Panc1 (cell line): ENCODE measurements at regions not wholly inside any gene's neighbourhood (a gene's known extent, or its start where the extent isn't known, plus 50 kb on each side); places are given as distances from the start of the nearest gene placed in this dataset.
A peak's percentile ranks its signal among the peaks of the same experiment; 100 is the strongest.

Experiments used
- ATAC-seq: fragments of 200-7000 bp; cut with Tn5 transposase; 2 replicates; pipeline ENCODE4 v1.9.1; 2020; ENCODE audit warnings: mild to moderate bottlenecking, moderate library complexity
- BruUV-seq: library from RNA; stranded (reverse); fragments of 400-500 nt; replicated peaks from 2 replicates; lab custom pipeline; 2021; lab: Mats Ljungman, UMichigan
- CTCF ChIA-PET: fragments of 300-600 bp; sonication (Branson Sonifier 250); formaldehyde crosslinking; loops from one replicate; lab custom pipeline; 2022; ENCODE audit warnings: antibody characterized with exemption; lab: Charles Lee
- POLR2A ChIA-PET: fragments of 300-600 bp; sonication (Branson Sonifier 250); formaldehyde crosslinking; loops from one replicate; lab custom pipeline; 2022; ENCODE audit warnings: antibody characterized with exemption; lab: Charles Lee
- DNase-seq: peaks from one replicate; pipeline ENCODE4 v3.0.0-alpha.2; 2010; ENCODE audit warnings: low read depth, low spot score
- H3K27ac ChIP-seq: 2 replicates; pipeline ENCODE4 v1.5.1; 2011; ENCODE audit warnings: mild to moderate bottlenecking, low read length, inconsistent platforms
- H3K27me3 ChIP-seq: fragments of 200-500 bp; sonication (Bioruptor generic); 2 replicates; pipeline ENCODE4 v1.6.0; 2014; ENCODE audit warnings: low read length, inconsistent platforms; ENCODE audit not compliant: control insufficient read depth, insufficient read depth
- H3K36me3 ChIP-seq: fragments of 200-500 bp; sonication (Bioruptor generic); 2 replicates; pipeline ENCODE4 v1.5.1; 2014; ENCODE audit warnings: inconsistent platforms, mild to moderate bottlenecking, low read length, moderate library complexity; ENCODE audit not compliant: control insufficient read depth, insufficient read depth
- H3K4me1 ChIP-seq: 2 replicates; pipeline ENCODE4 v1.5.1; 2011; ENCODE audit warnings: inconsistent platforms, mild to moderate bottlenecking, low read length, moderate library complexity; ENCODE audit not compliant: control insufficient read depth, insufficient read depth
- H3K4me3 ChIP-seq, 2 experiments: 2 replicates each; pipeline ENCODE4 v1.5.1; 2011 to 2012; ENCODE audit warnings: low read depth in 2 of 2, low read length in 2 of 2, mild to moderate bottlenecking in 2 of 2, inconsistent platforms in 1 of 2, moderate library complexity in 1 of 2
- H3K9me3 ChIP-seq: fragments of 200-500 bp; sonication (Bioruptor generic); 2 replicates; pipeline ENCODE4 v1.5.1; 2014; ENCODE audit warnings: low read depth, mild to moderate bottlenecking, inconsistent platforms, low read length, moderate library complexity; ENCODE audit not compliant: control insufficient read depth, insufficient read depth
- POLR2AphosphoS5 ChIP-seq: IDR thresholded peaks from 2 replicates; pipeline ENCODE4 v1.6.1; 2012; ENCODE audit warnings: mild to moderate bottlenecking, low read depth, low read length, moderate library complexity
- SIN3A ChIP-seq: IDR thresholded peaks from 2 replicates; pipeline ENCODE4 v1.6.1; 2012; ENCODE audit warnings: low read depth, mild to moderate bottlenecking, low read length, moderate library complexity, borderline replicate concordance; ENCODE audit not compliant: insufficient read depth
- TCF7L2 ChIP-seq: IDR thresholded peaks from 2 replicates; pipeline ENCODE4 v1.6.1; 2011; ENCODE audit warnings: mild to moderate bottlenecking, low read depth, low read length, inconsistent platforms
- in situ Hi-C: cut with HindIII; loops from 2 replicates; pipeline ENCODE4 v1.10.0; 2016; ENCODE audit warnings: low sequenced_read_pairs, low pct_unique_long_range_greater_than_20kb
- intact Hi-C: fragments of 100-400 bp; cut with micrococcal nuclease; formaldehyde crosslinking; loops from one replicate; pipeline ENCODE4 v1.10.0; 2022; ENCODE audit not compliant: unreplicated experiment
- TF ChIP-seq, protein P1 (sequence below): fragments of 450-650 bp; IDR thresholded peaks from 2 replicates; pipeline ENCODE4 v1.5.1; 2017; ENCODE audit warnings: mild to moderate bottlenecking
- TF ChIP-seq, protein P2 (sequence below), 2 experiments: IDR thresholded peaks; 2 replicates each; pipeline ENCODE4 v1.6.1; 2011 to 2012; ENCODE audit warnings: low read depth in 2 of 2, control low read depth in 1 of 2, low read length in 1 of 2, mild to moderate bottlenecking in 1 of 2, moderate library complexity in 1 of 2; ENCODE audit not compliant: insufficient read depth in 1 of 2

DNA sequence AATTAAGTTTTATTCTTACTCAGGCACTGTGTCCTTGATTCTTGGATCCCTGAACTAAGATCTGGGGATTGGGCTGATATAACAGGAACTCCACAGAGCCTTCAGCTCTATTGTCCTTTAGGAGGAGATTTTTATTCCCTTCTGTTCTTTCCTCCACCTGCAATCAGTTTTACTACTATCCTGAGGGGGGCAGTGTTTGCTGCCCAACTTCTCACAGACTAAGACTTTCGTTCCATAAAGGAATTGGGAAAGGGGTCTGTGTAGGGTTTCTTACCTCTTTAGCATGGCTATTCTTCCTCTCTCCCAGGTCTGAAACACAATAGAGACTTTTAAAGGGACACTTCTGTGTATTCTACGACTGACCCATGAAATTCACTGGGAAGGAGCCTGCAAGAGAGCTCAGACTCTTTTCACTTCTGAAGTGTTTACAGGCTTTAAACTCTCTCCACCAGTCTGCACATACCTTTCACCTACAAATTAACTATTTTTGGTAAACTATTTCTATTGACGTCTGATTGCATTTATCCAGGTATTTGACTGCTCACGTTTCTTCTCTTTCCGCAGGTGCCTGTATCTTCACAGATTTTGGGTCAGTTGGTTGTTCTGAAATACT, 103.3 kb upstream of the DEPDC1 start:
- no TSS peak for BruUV-seq
- no peaks in the 10 kb centered on the region for H3K27me3 ChIP-seq
- ChIA-PET CTCF (no interaction called here), POLR2A (no interaction called here)
- no peak for TF ChIP-seq TCF7L2
- TF ChIP-seq, protein P1, sequence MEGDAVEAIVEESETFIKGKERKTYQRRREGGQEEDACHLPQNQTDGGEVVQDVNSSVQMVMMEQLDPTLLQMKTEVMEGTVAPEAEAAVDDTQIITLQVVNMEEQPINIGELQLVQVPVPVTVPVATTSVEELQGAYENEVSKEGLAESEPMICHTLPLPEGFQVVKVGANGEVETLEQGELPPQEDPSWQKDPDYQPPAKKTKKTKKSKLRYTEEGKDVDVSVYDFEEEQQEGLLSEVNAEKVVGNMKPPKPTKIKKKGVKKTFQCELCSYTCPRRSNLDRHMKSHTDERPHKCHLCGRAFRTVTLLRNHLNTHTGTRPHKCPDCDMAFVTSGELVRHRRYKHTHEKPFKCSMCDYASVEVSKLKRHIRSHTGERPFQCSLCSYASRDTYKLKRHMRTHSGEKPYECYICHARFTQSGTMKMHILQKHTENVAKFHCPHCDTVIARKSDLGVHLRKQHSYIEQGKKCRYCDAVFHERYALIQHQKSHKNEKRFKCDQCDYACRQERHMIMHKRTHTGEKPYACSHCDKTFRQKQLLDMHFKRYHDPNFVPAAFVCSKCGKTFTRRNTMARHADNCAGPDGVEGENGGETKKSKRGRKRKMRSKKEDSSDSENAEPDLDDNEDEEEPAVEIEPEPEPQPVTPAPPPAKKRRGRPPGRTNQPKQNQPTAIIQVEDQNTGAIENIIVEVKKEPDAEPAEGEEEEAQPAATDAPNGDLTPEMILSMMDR: peak; percentile 60
- no peak for TF ChIP-seq POLR2AphosphoS5
- TF ChIP-seq SIN3A: no peak
- TF ChIP-seq, protein P2, sequence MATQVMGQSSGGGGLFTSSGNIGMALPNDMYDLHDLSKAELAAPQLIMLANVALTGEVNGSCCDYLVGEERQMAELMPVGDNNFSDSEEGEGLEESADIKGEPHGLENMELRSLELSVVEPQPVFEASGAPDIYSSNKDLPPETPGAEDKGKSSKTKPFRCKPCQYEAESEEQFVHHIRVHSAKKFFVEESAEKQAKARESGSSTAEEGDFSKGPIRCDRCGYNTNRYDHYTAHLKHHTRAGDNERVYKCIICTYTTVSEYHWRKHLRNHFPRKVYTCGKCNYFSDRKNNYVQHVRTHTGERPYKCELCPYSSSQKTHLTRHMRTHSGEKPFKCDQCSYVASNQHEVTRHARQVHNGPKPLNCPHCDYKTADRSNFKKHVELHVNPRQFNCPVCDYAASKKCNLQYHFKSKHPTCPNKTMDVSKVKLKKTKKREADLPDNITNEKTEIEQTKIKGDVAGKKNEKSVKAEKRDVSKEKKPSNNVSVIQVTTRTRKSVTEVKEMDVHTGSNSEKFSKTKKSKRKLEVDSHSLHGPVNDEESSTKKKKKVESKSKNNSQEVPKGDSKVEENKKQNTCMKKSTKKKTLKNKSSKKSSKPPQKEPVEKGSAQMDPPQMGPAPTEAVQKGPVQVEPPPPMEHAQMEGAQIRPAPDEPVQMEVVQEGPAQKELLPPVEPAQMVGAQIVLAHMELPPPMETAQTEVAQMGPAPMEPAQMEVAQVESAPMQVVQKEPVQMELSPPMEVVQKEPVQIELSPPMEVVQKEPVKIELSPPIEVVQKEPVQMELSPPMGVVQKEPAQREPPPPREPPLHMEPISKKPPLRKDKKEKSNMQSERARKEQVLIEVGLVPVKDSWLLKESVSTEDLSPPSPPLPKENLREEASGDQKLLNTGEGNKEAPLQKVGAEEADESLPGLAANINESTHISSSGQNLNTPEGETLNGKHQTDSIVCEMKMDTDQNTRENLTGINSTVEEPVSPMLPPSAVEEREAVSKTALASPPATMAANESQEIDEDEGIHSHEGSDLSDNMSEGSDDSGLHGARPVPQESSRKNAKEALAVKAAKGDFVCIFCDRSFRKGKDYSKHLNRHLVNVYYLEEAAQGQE (IDR thresholded peaks at IDR 0.05; ENCODE audit: insufficient read depth in 1 of 2, low read depth in 2 of 2, low read length in 1 of 2): no peak
- ATAC-seq: no peak
- H3K27ac ChIP-seq: no peak overlapping the region
- H3K4me3 ChIP-seq: no peak overlapping the region
- H3K36me3 ChIP-seq: no peaks in the 10 kb centered on the region
- intact Hi-C loops (no loop called here), in situ Hi-C loops (no loop called here)
- no peak for DNase-seq
- H3K9me3 ChIP-seq: no peaks in the 10 kb centered on the region
- H3K4me1 ChIP-seq: no peaks in the 10 kb centered on the region

DNA sequence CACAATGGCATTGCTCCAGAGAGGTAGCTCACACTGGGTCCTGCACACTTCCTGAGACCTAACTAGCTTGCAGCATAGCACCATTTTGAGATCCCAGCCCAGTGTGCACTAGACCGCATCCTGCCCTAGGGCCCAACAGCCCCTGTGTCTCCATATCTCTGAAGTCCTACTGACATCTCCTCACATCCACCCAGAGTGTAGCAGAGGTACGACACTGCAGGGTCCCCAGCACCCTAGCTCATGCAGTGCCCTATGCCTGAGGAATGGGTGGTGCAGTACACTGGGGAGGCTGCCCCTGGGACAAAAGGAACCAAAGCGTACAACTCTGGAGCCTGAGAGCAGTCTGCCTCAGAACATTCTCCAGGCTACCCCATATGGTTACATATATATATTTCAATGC, 111.4 kb upstream of the DEPDC1 start:
- H3K9me3 ChIP-seq: no peaks in the 10 kb centered on the region
- TF ChIP-seq TCF7L2 (no peak), POLR2AphosphoS5 (no peak), SIN3A (no peak)
- no peak overlapping the region for H3K4me3 ChIP-seq
- H3K36me3 ChIP-seq: no peaks in the 10 kb centered on the region
- no peak overlapping the region for H3K27ac ChIP-seq
- no peak for ATAC-seq
- intact Hi-C loops: no loop called here
- CTCF ChIA-PET: no interaction called here
- no TSS peak for BruUV-seq
- in situ Hi-C loops: no loop called here
- no peaks in the 10 kb centered on the region for H3K27me3 ChIP-seq
- POLR2A ChIA-PET: no interaction called here
- DNase-seq: no peak
- no peaks in the 10 kb centered on the region for H3K4me1 ChIP-seq

DNA sequence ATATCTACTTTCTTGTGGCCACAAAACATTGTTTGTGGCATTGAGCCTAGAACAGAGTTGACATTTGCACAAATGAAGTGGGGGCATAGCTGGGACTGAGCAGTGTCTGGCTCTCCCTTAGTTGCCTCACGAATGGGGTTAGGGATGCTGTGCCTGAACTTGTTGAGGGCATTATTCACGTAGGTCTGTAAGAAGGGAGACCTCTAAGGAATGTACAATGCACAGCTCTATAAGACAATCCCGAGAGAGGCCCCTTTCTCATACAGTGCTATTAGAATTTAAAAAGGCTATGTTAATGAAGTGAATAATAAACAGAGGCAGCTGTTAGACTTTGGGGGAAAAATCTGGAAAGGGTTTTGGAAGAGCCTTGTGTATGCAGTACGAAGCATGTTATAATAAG, 118.4 kb upstream of the DEPDC1 start:
- CTCF ChIA-PET: no interaction called here
- BruUV-seq: no TSS peak
- no peaks in the 10 kb centered on the region for H3K9me3 ChIP-seq
- in situ Hi-C loops (no loop called here), intact Hi-C loops (no loop called here)
- no peaks in the 10 kb centered on the region for H3K4me1 ChIP-seq
- H3K27me3 ChIP-seq: no peaks in the 10 kb centered on the region
- no peaks in the 10 kb centered on the region for H3K36me3 ChIP-seq
- H3K27ac ChIP-seq: no peak overlapping the region
- POLR2A ChIA-PET: no interaction called here
- H3K4me3 ChIP-seq: no peak overlapping the region
- no peak for TF ChIP-seq TCF7L2
- TF ChIP-seq, protein P1: no peak
- no peak for TF ChIP-seq POLR2AphosphoS5
- no peak for TF ChIP-seq SIN3A
- TF ChIP-seq, protein P2 (IDR thresholded peaks at IDR 0.05; ENCODE audit: insufficient read depth in 1 of 2, low read depth in 2 of 2, low read length in 1 of 2): no peak
- DNase-seq (no peak), ATAC-seq (no peak)
